H9 (cell line): ENCODE measurements at regions not wholly inside any gene's neighbourhood (a gene's known extent, or its start where the extent isn't known, plus 50 kb on each side); places are given as distances from the start of the nearest gene placed in this dataset.

Experiments
- DNase-seq: peaks from one replicate; pipeline ENCODE4 v3.0.0-alpha.2; 2017
- H2AFZ ChIP-seq: one replicate; pipeline ENCODE4 v1.6.1; 2013; ENCODE audit warnings: mild to moderate bottlenecking, low read length, control low read depth, moderate library complexity
- H2AK5ac ChIP-seq: 2 replicates; pipeline ENCODE4 v1.6.1; 2013; ENCODE audit warnings: low read length, control low read depth, mixed read lengths; ENCODE audit not compliant: insufficient read length
- H2BK120ac ChIP-seq: one replicate; pipeline ENCODE4 v1.6.1; 2013; ENCODE audit warnings: low read depth, mild to moderate bottlenecking, low read length, control low read depth, inconsistent platforms; ENCODE audit not compliant: poor library complexity, severe bottlenecking
- H2BK12ac ChIP-seq: 2 replicates; pipeline ENCODE4 v1.6.1; 2013; ENCODE audit warnings: low read length, control low read depth, mixed read lengths, low read depth; ENCODE audit not compliant: insufficient read length
- H2BK15ac ChIP-seq: 2 replicates; pipeline ENCODE4 v1.6.1; 2013; ENCODE audit warnings: low read depth, low read length, control low read depth
- H2BK20ac ChIP-seq: one replicate; pipeline ENCODE4 v1.6.1; 2013; ENCODE audit warnings: low read depth, mild to moderate bottlenecking, low read length, control low read depth, inconsistent platforms; ENCODE audit not compliant: poor library complexity, severe bottlenecking
- H2BK5ac ChIP-seq: 2 replicates; pipeline ENCODE4 v1.6.1; 2013; ENCODE audit warnings: low read length, control low read depth, mixed read lengths; ENCODE audit not compliant: insufficient read length
- H3K14ac ChIP-seq: 2 replicates; pipeline ENCODE4 v1.6.1; 2013; ENCODE audit warnings: low read length, control low read depth; ENCODE audit not compliant: insufficient read depth
- H3K18ac ChIP-seq: 2 replicates; pipeline ENCODE4 v1.6.1; 2013; ENCODE audit warnings: low read depth, mild to moderate bottlenecking, mixed read lengths, low read length, control low read depth; ENCODE audit not compliant: insufficient read length
- H3K23ac ChIP-seq: 2 replicates; pipeline ENCODE4 v1.6.1; 2013; ENCODE audit warnings: low read length, control low read depth, mixed read lengths, low read depth; ENCODE audit not compliant: insufficient read length
- H3K23me2 ChIP-seq: 2 replicates; pipeline ENCODE4 v1.6.1; 2013; ENCODE audit warnings: low read depth, mild to moderate bottlenecking, mixed read lengths, low read length, control low read depth; ENCODE audit not compliant: insufficient read length, poor library complexity, severe bottlenecking
- H3K27ac ChIP-seq: 2 replicates; pipeline ENCODE4 v1.5.1; 2013; ENCODE audit warnings: low read length, control low read depth, mixed read lengths, low read depth; ENCODE audit not compliant: insufficient read length
- H3K27me3 ChIP-seq: 2 replicates; pipeline ENCODE4 v1.6.1; 2013; ENCODE audit warnings: low read length, control low read depth, inconsistent platforms; ENCODE audit not compliant: insufficient read depth
- H3K4ac ChIP-seq: 2 replicates; pipeline ENCODE4 v1.6.1; 2013; ENCODE audit warnings: low read depth, mild to moderate bottlenecking, control low read depth, inconsistent platforms, low read length, moderate library complexity
- H3K4me1 ChIP-seq: 2 replicates; pipeline ENCODE4 v1.6.1; 2013; ENCODE audit warnings: low read length, control low read depth, inconsistent platforms; ENCODE audit not compliant: insufficient read depth
- H3K4me2 ChIP-seq: 2 replicates; pipeline ENCODE4 v1.6.1; 2013; ENCODE audit warnings: low read length, control low read depth, mixed read lengths; ENCODE audit not compliant: insufficient read length, insufficient read depth
- H3K56ac ChIP-seq: 2 replicates; pipeline ENCODE4 v1.6.1; 2013; ENCODE audit warnings: low read depth, mild to moderate bottlenecking, mixed read lengths, low read length, control low read depth; ENCODE audit not compliant: insufficient read length
- H3K79me1 ChIP-seq: 2 replicates; pipeline ENCODE4 v1.6.1; 2013; ENCODE audit warnings: low read depth, mild to moderate bottlenecking, moderate library complexity, low read length, control low read depth, inconsistent platforms; ENCODE audit not compliant: insufficient read depth, poor library complexity, severe bottlenecking
- H3K79me2 ChIP-seq: 2 replicates; pipeline ENCODE4 v1.6.1; 2013; ENCODE audit warnings: low read length, control low read depth, inconsistent platforms; ENCODE audit not compliant: insufficient read depth
- H3K9ac ChIP-seq: 2 replicates; pipeline ENCODE4 v1.6.1; 2013; ENCODE audit warnings: low read length, control low read depth, mixed read lengths; ENCODE audit not compliant: insufficient read length; ENCODE audit errors: extremely low read depth
- H3K9me3 ChIP-seq: one replicate; pipeline ENCODE4 v1.6.1; 2013; ENCODE audit warnings: low read depth, low read length, inconsistent platforms; ENCODE audit not compliant: control insufficient read depth
- H3T11ph ChIP-seq: one replicate; pipeline ENCODE4 v1.6.1; 2013; ENCODE audit warnings: mild to moderate bottlenecking, low read length, control low read depth, inconsistent platforms
- H4K20me1 ChIP-seq: one replicate; pipeline ENCODE4 v1.6.1; 2013; ENCODE audit not compliant: control insufficient read depth, insufficient read length, insufficient read depth
- H4K5ac ChIP-seq: 2 replicates; pipeline ENCODE4 v1.6.1; 2013; ENCODE audit warnings: low read depth, mild to moderate bottlenecking, mixed read lengths, low read length, control low read depth; ENCODE audit not compliant: insufficient read length
- H4K8ac ChIP-seq: replicated peaks from 2 replicates; pipeline ENCODE4 v1.6.1; 2013; ENCODE audit warnings: low read length, control low read depth, mixed read lengths, low read depth; ENCODE audit not compliant: insufficient read length
- H4K91ac ChIP-seq: 2 replicates; pipeline ENCODE4 v1.6.1; 2013; ENCODE audit warnings: low read depth, mild to moderate bottlenecking, moderate library complexity, mixed read lengths, low read length, control low read depth; ENCODE audit not compliant: insufficient read length
- H3K27ac Mint-ChIP-seq, 3 experiments: 2 replicates in 2 of 3; 3 replicates in 1 of 3; pipeline ENCODE4 v1.8.0; 2020 to 2021; ENCODE audit warnings: mixed read lengths in 3 of 3, mild to moderate bottlenecking in 1 of 3, moderate library complexity in 1 of 3
- H3K27me3 Mint-ChIP-seq: 2 replicates; pipeline ENCODE4 v1.8.0; 2021; ENCODE audit warnings: low read depth, mild to moderate bottlenecking, moderate library complexity, mixed read lengths
- H3K36me3 Mint-ChIP-seq, 3 experiments: 2 replicates in 2 of 3; 3 replicates in 1 of 3; pipeline ENCODE4 v1.8.0; 2020 to 2021; ENCODE audit warnings: low read depth in 3 of 3, mixed read lengths in 3 of 3; ENCODE audit not compliant: insufficient read depth in 1 of 3
- H3K4me1 Mint-ChIP-seq, 2 experiments: 2 replicates each; pipeline ENCODE4 v1.8.0; 2020; ENCODE audit warnings: mixed read lengths in 2 of 2
- H3K4me3 Mint-ChIP-seq, 2 experiments: 2 replicates in 1 of 2; 3 replicates in 1 of 2; pipeline ENCODE4 v1.8.0; 2020 to 2021; ENCODE audit warnings: mild to moderate bottlenecking in 2 of 2, mixed read lengths in 2 of 2, moderate library complexity in 1 of 2
- H3K9me3 Mint-ChIP-seq, 2 experiments: 2 replicates in 1 of 2; 3 replicates in 1 of 2; pipeline ENCODE4 v1.8.0; 2020; ENCODE audit warnings: mild to moderate bottlenecking in 2 of 2, mixed read lengths in 2 of 2, moderate library complexity in 1 of 2
- TF ChIP-seq, protein P1 (sequence below): fragments of 200-600 bp; sonication (generic); conservative IDR thresholded peaks from 3 replicates; pipeline ENCODE4 v1.8.0; 2021; ENCODE audit warnings: antibody characterized with exemption, mild to moderate bottlenecking

DNA sequence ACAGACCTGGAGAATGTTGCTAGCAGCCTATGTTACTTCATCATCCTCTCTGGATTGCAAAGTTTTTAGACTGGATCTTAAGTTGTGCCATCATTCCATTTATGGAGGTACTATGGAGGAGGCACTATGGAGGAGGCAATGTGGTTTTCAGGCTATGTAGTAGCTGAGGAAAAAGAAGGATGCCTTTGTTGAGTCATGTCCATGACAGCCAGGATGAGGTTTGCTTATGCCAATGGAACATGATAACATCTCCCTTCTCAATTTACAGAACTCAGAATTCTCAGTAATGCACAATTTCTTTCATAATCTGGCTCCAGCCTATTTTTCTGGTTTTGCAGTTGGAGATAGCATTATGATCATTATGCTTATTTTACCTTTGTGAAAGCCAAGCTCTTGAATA lies 65.9 kb upstream of the TMEM108 start:
- H2BK120ac ChIP-seq = no peak overlapping the region
- Mint-ChIP-seq H3K4me1 (no peaks in the 10 kb centered on the region), H3K9me3 (peaks cover 0 to 4% of the 10 kb centered on the region in 2 experiments; a peak in 1 of 5 replicates), H3K27ac (no peak overlapping the region), H3K4me3 (no peak overlapping the region), H3K27me3 (no peaks in the 10 kb centered on the region), H3K36me3 (no peaks in the 10 kb centered on the region)
- H3K27ac ChIP-seq = no peak overlapping the region
- H3T11ph ChIP-seq = no peak overlapping the region
- no peak overlapping the region for H3K56ac ChIP-seq
- H3K4me2 ChIP-seq = no peak overlapping the region
- no peak overlapping the region for H2BK5ac ChIP-seq
- no peak overlapping the region for H3K4ac ChIP-seq
- no peak overlapping the region for H4K91ac ChIP-seq
- H4K8ac ChIP-seq = no peak overlapping the region
- H3K9ac ChIP-seq = no peak overlapping the region
- H2BK20ac ChIP-seq = no peak overlapping the region
- no peak overlapping the region for H4K5ac ChIP-seq
- no peak overlapping the region for H3K23ac ChIP-seq
- H3K23me2 ChIP-seq = no peaks in the 10 kb centered on the region
- no peaks in the 10 kb centered on the region for H3K79me1 ChIP-seq
- no peak overlapping the region for H2AK5ac ChIP-seq
- no peaks in the 10 kb centered on the region for H3K27me3 ChIP-seq
- H2BK15ac ChIP-seq = no peak overlapping the region
- no peak overlapping the region for H3K14ac ChIP-seq
- DNase-seq = no peak
- no peak overlapping the region for H3K18ac ChIP-seq
- H4K20me1 ChIP-seq = no peaks in the 10 kb centered on the region
- H2BK12ac ChIP-seq = no peak overlapping the region
- no peaks in the 10 kb centered on the region for H3K9me3 ChIP-seq
- H3K4me1 ChIP-seq = no peaks in the 10 kb centered on the region
- no peaks in the 10 kb centered on the region for H3K79me2 ChIP-seq
- TF ChIP-seq, protein P1, sequence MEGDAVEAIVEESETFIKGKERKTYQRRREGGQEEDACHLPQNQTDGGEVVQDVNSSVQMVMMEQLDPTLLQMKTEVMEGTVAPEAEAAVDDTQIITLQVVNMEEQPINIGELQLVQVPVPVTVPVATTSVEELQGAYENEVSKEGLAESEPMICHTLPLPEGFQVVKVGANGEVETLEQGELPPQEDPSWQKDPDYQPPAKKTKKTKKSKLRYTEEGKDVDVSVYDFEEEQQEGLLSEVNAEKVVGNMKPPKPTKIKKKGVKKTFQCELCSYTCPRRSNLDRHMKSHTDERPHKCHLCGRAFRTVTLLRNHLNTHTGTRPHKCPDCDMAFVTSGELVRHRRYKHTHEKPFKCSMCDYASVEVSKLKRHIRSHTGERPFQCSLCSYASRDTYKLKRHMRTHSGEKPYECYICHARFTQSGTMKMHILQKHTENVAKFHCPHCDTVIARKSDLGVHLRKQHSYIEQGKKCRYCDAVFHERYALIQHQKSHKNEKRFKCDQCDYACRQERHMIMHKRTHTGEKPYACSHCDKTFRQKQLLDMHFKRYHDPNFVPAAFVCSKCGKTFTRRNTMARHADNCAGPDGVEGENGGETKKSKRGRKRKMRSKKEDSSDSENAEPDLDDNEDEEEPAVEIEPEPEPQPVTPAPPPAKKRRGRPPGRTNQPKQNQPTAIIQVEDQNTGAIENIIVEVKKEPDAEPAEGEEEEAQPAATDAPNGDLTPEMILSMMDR = no peak
- no peak overlapping the region for H2AFZ ChIP-seq
